ENCODE measurements at regions not wholly inside any gene's neighbourhood (a gene's known extent, or its start where the extent isn't known, plus 50 kb on each side); places are given as distances from the start of the nearest gene placed in this dataset.
"Not testable (repeated sequence)": the region's sequence is repeated elsewhere in the genome, so short reads cannot be mapped to it uniquely, and the experiment has no call there.

DNA sequence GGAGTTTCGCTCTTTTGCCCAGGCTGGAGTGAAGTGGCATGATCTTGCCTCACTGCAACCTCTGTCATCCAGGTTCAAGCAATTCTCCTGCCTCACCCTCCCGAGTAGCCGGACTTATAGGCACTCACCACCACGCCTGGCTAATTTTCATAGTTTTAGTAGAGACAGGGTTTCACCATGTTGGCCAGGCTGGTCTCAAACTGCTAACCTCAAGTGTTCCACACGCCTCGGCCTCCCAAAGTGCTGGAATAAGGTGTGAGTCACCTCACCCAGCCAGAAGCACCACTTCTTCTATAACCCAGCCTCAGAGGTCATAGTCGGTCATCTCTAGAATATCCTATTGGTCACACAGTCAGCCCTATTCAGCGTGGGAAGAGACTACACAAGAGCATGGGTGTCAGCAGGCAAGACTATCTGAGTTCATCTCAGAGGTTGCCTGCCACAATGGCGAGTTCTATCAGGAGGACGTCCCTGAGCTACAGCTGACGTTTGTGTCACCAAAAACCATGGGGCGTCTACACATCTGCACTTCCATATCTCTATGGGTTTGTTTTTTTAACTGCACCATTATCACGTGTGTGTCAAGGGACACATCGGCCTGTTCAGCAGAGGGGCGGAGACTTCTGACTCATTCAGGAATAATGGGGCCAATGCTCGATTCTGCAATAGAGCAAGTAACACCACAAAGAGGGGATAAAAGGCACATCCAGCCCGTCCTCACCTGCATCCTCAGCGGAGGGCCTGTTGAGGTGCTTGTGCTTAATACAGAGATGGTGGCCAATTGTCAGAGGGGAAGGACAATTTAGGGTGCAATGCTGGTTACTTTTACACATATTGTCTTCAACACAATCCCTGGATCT, 256.3 kb upstream of the IRF2BP2 start:
- DNase-seq (ENCODE audit: low read depth) = peak; percentile 94

DNA sequence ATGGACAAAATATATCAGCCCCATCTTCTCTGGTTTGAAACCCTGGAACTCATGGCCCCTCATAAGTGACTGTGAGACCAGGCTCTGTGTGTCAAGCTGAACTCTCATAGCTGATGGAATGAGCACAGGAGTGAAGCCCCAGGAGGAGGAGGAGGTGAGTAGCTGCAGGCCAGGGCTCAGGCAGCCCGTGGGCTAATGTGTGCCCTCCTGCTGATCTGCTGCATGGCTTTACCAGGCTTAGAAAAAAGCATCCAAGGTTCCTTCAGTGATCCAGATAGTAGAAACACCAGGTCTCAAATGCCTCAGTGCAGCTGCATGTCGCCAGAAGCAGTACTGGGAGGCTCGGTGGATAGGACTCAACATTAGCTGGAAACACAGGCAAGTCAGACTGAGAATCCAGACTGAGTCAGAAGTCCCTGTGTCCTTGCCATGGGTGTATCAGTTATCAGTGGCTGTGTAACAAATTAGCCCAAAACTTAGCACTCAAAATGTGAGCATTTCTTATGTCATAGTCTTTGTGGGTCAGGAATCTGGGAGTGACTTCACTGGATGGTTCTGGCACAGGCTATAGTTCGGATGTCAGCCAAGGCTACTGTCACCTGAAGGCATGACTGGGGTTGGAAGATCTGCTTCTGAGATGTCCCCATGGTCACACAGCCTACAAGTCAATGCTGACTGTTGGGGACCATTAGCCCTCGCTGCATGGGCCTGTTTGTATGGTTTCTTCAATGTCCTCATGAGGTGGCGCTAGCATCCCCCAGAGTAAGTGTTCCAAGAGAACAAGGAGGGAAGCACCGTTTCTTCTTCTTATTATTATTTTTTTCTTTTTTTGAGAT, 255.4 kb upstream of the IRF2BP2 start:
- no peak for DNase-seq (ENCODE audit: low read depth)

DNA sequence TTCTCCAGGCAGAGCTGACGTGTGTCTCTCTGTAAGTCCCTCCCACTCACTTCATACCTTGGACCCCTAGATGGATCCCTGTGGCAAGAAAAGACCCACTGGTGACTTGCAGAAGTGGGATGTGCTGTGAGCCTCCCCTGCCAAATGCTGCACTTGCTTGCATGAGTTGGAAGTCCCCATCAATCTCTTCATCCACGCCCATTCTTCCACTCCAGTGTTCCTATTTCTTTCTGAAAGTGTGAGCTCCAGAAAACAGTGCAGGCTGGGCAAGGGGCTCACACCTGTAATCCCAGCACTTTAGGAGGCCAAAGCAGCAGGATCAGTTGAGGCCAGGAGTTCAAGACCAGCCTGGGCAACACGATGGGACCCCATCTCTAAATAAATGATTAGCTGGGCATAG, 254.1 kb upstream of the IRF2BP2 start:
- DNase-seq (ENCODE audit: low read depth) = no peak

DNA sequence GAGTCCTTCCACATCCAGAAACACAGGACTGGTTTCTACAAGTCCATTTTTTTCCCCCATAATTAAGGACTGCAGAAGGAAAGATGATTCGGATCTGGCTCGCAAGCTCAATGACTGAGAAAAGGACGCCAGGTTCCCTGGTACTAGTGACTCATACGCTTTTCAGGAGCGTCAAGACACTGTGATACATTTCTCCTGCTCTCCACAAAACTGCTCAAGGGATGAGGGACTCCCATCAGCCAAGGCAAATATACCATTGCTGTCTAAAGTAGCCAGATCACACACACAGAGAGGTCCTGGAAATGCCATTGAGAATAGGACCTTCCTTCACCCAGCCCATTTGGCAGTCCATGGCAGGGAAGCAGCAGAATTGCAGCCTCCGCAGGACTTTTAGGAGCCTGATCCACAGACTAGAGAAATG, 253.6 kb upstream of the IRF2BP2 start:
- peak; percentile 67 for DNase-seq (ENCODE audit: low read depth)

DNA sequence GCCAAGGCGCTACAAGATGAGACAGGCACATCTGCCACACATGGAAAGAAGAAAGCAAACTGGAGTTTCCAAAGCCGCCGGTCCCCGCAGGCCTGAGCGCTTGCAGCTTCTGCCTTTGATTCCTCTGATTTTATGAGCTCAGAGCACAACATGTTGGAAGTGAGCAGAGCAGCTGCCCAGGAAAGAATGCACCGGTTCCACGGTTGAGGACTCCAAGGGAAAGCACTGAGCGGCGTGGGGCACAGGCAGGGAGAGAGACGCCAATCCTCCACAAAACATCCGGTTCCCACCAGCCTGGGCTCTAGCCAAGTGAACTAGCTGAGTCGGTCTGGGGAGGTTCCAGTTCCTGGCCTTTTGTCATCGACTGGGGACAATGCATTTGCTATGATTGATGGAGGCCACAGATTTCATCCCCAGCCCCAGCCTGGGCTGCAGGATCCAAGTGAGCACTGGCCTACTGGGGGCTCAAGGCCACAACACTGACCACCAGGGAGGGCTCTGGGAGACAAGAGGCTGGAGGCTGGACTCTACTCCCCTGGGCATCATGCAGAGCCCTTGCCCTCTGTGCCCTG, 253.1 kb upstream of the IRF2BP2 start:
- DNase-seq (ENCODE audit: low read depth) = peak; percentile 53

DNA sequence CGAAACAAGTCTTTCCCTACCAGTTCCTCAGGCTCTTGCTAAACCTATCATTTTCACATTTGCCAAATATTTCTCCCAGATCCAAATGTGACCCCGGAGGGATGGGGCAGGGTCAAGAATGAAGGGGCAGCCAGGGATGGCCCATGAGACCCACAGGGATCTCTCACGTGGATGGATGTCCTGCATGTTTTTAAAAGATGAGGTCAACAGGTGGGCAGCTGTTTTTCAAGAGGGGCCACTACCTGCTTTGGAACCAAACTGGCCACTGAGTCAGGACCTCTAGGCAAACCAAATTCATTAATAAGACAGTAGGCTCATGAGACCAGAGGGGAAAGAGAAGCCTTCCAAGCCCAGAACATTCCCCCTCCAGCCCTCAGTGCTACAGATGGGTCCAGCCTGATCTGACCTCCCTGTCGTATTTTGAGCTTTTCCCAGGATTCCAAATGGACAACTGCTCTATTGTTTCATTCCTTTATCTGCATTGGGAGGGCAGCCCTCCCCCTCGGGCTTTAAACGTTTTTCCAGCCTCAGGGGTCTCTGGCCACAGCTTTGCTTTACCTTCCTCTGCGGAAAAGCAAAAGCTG, 252.5 kb upstream of the IRF2BP2 start:
- no peak for DNase-seq (ENCODE audit: low read depth)

DNA sequence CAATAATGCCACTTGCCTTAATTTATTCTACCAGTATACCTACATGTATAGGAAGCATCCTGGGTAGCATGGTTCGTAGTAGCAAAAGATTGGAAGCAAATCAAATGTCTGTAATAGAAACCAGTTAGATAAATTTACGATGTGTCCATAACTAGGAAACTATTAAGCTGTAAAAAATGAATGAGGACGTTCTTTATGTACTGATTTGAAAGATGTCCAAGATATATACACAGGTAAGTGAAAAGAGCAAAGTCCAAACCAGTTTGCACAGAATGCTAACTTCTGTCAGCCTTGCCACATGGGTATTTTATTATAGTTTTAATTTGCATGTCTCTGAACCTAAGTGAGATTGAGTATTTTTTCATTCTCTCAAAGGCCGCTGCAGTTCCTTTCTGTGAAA, 251.8 kb upstream of the IRF2BP2 start:
- no peak for DNase-seq (ENCODE audit: low read depth)

DNA sequence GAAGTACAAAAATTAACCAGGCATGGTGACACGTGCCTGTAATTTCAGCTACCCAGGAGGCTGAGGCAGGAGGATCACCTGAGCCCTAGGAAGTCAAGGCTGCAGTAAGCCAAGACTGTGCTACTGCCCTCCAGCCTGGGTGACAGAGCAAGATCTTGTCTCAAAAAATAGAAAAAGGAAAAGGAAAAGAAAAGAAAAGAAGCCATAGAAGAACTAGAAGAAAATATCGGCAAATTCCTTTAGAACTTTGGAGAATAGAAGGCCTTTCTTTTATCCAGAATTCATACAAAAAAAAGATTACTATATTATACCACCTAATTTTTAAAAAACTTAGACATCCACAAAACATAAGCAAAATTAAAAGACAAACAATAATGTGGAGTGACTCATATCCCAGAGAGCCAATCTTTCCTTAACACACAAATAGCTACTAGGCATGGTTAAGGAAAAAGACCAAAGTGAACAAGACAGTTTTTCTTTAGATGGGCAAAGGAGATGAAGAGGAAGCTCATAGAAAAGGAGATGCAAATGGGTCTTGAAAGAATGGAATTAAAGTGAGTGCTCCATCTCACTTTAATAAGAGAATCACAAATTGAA, 251.1 kb upstream of the IRF2BP2 start:
- no peak for DNase-seq (ENCODE audit: low read depth)

DNA sequence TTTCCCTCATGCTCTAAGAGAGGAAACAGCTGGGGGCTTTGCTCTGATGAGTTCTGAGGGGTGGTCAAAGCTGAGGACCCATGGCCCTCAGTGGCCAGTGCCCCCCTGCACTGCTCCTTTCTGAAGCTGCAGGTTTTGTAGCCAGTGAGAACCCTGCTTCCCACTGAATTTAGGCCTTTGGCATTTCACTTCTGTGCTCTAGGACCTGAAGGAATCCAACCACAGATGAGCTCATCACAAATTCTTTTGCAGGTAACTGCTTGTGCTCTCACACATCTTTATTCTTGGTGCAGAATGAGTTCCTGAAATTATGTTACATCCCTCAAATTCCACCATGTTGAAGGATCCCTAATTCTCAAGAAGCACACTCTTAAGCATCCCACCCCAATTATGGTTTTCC, 248.7 kb upstream of the IRF2BP2 start:
- no peak for DNase-seq (ENCODE audit: low read depth)

DNA sequence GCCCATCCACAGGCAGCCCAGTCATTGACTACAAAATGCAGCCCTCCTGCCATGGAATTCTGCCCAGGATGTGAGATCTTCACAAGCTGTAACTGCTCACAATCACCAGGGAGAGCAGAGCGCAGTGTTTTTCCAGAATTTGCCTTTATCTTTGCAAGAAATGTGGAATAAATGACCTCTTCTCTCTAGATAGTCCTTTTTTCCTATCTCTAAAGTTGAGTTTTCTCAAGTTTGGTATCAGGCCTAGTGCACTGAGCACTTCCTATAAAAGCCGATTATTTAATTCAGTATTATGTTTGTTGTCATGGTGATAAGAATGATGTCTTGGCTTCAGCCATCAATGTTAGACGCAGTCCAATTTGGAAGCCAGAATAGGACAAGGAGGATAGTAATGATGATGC, 246.9 kb upstream of the IRF2BP2 start:
- no peak for DNase-seq (ENCODE audit: low read depth)

DNA sequence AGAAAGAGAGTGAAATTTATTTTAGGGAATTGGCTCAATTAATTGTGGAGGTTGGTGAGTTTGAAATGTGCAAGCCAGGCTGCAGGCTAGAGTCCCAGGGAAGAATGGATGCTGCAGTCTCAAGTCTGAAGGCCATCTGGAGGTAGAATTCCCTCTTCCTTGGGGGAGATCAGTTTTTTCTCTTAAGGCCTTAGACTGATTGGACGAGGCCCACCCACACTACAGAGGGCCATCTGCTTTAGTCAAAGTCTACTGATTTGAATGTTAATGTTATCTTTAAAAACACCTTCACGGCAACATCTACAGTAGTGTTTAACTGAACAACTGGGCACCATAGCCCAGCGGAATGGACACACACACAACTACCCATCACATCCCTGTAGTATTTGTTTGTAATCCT, 245.9 kb upstream of the IRF2BP2 start:
- no peak for DNase-seq (ENCODE audit: low read depth)

DNA sequence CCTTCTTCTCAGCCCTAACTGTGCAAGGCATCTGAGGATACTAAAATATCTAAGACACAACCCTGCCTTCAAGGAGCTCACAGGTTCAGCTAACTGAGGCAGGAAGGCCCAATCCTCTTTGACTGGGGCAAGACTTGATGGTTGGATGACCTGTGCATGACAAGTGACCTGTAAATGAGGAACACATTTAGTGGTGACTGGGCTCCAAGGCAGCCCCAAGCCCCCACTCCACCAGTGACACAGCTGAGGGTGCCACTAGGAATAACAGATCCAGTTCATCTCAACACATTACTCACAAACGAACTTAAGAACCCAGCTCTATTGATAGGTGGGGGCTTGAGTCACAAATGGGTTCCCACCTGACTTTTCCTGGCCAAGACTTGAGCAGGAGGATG, 244.7 kb upstream of the IRF2BP2 start:
- no peak for DNase-seq (ENCODE audit: low read depth)

DNA sequence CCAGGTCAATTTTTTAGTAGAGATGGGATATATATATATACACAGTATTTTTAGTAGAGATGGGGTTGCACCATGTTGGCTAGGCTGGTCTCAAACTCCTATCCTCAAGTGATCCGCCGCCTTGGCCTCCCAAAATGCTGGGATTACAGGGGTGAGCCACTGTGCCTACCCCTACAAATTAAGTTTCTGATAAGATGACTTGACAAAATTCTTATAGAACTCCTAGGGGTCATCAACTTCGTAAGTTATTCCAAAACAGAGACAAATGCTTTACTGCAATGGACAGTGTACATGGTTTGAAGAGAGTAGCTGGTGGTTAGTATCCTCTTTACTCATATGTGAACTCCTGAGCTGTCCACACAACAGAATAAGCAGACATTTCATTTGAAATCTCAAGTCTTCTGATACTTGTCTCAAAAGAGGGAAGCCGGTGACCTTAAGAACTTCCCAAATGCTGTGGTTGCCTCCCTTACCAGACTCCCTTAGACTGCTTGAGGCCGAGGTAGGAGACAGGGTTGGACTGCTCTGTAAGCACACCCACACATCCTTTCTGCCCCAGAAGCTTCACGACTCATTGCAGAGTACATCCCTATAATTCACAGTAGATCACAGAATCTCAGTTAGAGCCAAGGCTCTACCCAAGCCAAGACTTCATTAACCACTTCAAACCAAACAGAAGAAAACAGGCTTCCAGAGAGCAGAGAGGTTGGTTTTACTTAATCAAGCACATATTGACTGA, 244.1 kb upstream of the IRF2BP2 start:
- DNase-seq (ENCODE audit: low read depth) = no peak

DNA sequence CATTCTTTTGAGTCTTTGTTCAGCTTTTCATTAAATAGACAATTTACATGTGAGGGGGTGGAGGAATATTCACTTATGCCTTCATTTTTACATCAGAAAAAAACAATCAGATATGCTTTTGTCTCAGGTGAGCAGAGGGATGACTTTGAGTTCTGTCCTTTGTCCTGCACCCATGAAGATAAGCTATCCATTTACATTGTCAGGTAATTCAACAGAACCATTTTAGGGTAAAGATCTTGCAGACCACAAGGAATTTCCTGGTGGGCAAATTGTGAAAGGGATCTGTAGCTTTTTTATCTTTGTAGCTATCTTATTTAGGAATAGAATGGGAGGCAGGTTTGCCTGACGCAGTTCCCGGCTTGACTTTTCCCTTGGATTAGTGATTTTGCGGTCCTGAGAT, 242.7 kb upstream of the IRF2BP2 start:
- no peak for DNase-seq (ENCODE audit: low read depth)

DNA sequence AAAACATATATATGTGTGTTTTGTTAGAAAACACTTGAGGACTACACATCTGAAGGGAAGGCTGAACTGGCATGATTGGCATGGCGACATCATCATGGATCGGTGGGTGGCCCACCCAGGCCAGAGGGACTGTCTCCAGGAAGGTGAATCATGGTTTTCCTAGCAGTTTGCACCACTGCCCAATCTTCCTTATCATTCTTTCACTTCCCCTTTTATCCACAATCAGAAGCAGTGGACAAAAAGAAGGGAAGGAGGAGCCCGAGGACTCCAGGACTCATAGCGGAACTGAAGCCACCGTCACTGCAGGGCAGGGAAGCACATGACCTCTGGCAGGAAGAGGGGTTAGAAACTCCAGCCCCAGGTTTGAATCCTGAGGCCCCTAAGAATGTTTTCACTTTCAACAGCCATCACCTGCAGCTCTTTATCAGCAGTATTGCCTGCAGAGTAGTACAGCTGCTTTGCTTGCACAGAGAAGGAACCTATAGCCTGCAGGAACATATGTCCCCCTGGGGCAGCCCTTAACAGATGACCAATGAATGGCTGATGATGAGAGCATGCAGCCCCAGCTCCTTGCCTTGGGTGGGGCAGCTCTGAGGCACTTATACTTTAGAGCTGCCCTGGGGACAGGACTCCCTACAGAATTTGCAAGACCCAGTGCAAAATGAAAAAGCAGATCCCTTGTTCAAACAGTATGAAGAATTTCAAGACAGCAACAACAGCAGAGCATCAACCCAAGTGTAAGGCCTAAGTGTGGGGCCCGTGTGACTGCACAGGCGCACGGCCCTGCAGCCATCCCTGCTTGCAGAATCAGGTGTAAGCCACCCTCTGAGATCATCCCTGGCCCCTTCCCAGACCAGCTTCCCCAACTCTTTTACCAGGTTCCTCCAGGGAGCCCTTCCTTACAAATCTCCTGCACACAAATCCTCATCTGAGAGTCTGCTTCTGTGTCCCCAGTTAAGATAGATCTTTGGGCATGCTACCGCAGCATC, 241.8 kb upstream of the IRF2BP2 start:
- DNase-seq (ENCODE audit: low read depth) = no peak

DNA sequence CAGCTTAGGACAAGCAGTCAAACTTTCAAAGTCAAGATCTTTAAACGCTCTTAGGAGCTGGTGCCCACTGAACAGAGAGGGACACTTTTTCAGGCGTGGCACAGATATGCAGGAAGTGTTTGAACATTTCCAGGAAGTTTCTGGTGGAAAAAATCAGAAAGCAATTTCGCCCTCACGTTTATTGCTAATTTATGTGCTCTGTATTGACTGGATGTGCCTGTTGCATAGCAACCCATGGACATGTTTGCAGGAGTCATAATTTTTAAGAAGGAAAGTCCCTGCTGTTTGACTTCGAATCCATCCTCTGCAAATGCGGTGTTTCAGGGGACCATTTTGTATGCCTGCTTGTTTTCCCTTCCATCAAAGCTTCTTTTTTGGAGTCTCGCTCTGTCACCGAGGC, 239.9 kb upstream of the IRF2BP2 start:
- no peak for DNase-seq (ENCODE audit: low read depth)

DNA sequence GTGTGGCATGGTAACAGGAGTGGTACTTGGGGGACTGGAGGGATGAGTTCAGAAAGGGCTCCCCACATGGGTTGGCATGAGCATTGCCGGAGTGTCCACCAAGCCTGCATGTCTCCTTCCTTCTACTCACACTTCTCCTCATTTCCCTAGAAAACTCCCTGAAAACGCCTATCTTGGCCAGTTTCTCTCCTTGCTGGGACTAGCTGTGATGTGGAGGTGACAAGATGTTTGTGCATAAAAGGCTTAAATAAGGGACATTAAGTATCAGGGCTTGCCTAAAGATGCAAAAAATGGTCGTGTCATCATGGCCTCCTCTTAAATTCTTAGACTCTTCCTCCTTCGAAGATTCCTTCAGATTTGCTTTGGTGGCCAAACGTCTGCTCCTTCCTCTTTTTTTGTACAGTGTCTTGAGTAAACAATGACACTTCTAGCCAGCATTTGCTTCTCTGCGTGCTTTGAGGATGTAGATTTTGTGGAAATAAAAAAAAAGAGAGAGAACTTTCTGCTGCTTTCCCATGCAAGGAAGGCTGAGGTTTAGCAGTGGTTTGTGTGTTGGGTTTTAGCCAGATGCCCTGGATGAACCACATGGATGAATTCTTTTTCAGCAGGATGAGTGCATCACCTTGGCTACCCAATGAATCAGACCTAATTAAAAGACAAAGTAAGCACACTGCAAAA, 239.1 kb upstream of the IRF2BP2 start:
- peak; percentile 55 for DNase-seq (ENCODE audit: low read depth)

DNA sequence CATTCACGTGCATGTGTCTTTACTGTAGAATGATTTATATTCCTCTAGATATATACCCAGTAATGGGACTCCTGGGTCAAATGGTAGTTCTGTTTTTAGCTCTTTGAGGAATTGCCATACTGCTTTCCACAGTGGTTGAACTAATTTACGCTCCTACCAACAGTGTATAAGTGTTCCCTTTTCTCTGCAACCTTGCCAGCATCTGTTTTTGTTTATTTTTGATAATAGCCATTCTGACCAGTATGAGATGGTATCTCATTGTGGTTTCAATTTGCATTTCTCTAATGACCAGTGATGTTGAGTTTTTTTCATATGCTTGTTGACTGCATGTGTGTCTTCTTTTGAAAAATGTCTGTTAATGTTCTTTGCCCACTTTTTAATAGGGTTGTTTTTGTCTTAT, 236.8 kb upstream of the IRF2BP2 start:
- DNase-seq (ENCODE audit: low read depth) = not testable (repeated sequence)

DNA sequence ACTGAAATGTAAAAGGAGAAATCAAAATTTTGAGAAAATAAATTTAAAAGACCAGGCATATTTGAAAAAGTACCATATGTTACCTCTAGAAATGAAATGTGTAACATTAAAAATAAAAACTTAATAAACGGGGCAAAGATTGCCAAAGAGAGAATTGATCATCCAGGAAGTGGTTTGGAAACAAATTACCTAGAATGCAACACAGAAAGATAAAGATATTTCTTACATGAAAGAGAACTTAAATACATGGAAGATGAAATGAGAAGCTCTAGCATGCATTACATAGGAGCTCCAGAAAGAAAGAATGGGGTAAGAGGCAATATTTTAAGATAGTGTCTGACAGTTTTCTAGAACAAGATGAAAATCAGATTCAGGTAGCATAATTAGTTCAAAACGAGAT, 235.9 kb upstream of the IRF2BP2 start:
- DNase-seq (ENCODE audit: low read depth) = no peak
